ENCODE measurements at regions not wholly inside any gene's neighbourhood (a gene's known extent, or its start where the extent isn't known, plus 50 kb on each side); places are given as distances from the start of the nearest gene placed in this dataset.

DNA sequence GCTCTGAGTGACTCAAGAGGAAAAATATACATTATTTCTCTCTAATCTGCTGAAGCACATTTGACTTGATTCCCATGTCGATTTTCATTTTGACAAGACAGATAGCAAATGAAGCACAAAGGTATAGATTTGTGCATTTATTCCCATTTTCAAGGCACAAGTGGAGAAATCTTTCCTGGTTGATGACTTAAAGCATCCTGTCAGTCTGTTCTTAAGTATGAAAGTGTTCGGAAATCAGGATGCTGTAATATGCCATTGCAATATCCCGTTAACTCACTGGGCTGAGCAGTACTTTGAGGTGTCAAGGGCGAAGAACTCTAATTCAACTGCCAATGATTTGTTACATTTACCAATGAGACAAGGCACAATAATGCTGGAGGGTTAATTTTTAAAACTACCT, 185.2 kb upstream of the LRP1B start:
- DNase-seq, result no peak

DNA sequence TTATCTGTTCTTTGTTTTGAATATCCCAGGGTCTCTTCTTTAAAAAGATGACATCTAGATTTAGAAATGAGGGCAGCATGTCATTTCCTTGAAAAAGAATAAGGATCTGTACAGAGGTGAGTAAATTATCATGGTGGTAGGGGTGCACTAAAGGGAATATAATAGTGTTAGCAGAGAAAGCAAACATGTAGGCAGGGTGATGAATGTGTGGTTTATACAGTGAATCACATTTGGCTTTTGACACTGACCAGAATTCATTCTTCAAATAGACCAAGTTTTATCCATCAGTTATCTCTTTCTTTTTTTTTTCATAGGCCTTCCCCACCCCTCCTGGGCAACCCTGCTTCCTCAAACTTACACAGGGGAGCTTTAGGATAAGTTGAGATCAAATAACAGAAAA, 184.5 kb upstream of the LRP1B start:
- no peak for DNase-seq

DNA sequence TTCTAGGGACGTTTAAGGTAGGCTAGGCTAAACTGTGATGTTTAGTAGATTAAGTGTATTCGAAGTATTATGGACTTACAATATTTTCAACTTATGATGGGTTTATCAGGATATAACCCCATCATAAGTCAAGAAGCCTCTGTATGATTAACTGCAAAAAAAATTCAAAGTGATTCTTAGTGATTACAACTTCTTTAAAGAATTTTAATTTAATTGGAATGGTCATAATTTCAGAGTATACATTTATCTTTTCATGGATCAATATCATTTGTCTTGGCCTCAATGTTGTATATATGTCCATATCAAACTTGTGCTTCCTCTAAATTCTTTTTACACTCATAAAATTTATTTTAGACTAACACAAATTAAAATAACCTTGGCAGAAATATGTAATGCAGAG, 183.3 kb upstream of the LRP1B start:
- DNase-seq, result no peak

DNA sequence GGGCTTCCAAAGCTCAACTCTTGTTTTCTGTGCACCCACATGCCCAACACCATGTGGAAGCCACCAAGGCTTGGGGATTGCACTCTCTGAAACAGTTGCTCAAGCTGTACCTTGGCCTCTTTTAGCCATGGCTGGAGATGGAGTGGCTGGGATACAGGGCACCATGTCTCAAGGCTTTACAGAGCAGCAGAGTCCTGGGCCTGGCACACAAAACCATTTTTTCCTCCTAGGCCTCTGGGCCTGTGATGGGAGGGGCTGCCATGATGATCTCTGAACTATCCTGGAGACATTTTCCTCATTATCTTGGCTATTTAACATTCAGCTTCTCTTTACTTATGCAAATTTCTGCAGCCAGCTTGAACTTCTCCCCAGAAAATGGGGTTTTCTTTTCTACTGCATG, 179.7 kb upstream of the LRP1B start:
- no peak for DNase-seq

DNA sequence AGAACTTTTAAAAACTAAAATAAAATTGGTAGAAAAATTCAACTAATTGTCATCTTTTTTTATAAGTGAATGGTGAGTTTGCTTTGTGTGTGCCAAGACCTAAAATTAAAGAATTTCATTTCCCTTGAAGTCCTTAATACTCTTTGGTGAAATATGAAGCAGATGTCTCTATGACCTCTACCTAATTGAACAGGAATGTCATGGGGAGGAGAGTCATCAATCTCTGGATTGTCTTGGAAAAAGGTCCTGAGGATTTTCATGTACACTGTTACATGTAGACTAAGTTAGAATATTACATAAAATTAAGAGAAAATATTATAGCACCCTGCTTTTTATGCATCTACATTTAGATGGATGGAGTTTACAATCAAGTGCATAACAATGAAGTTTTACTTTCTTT, 177.9 kb upstream of the LRP1B start:
- peak; percentile 14 for DNase-seq

DNA sequence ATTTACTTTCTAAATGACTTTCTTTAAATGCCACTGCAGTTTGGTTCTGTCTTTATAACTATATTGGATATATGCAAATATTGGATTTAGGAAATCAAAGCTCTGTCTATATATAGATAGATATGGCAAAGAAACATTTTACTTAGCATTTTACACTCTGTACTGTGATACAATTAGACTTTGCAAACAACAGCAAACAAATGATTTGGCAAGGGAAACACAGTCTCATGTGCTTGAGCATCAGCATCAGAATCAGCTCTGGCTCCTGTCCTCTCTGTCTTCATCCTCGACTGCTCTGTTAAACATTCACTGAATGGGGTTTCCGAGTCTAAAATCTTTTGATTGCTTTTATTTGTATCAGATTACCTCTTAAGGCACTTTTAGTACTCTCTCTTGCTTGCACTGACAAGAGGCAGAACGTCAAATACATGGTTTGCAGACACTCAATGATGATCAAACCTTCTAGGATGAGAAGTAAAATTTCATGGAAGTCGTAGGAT, 176.8 kb upstream of the LRP1B start:
- no peak for DNase-seq

DNA sequence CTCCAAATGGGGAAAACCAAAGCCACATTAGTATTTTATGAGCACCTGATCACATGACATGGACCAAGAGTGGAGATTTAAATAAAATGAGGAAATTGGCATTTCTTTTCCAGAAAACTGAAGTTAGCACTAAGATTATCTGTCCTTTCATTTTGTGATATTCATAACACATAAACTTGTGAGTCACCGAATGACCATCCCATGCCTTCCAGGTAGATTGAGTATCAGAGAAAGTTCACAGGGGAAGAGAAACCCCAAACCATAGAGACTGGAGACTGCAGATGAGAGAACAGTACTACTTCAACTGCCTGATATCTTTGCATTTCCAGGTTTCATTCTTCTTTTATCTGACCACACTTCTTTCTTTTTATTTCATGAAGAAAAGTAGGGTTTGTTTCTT, 176.3 kb upstream of the LRP1B start:
- no peak for DNase-seq

DNA sequence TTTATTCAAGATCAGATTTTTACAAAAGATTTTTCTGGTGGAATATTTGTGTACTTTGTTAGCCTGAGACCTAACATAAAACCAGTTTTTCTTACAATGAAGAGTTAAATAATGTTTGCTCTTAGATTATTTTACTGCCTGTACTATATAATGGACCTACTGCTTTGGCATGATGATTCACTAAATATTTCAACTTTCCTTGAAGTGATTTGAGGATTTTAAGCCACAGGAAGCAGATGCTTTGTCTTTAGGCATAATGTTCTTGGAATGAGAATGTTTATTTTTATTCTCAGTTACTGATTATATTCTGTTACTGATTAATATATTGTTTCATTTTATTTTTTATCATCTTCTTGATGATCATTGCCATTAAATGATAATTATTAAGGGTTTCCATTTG, 175.3 kb upstream of the LRP1B start:
- DNase-seq, result peak; percentile 10

DNA sequence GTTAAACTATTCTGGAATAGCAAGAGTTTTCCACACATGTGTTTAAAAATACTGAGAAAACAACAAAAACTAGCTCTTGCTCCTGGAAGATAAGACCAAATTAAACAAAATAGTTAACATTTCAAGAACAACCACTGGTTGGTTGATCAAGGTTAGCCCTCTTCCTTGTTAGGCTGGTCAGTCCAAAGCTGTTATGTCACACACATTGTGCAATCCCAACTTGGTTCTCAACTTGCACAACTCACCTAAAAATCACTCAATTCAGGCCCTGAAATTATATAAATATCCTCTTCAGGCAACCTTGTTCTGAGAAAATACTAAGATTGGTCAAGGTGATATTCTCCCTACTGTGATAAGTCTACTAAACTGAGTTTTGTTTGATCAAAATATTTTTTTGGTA, 169.7 kb upstream of the LRP1B start:
- DNase-seq, result no peak

DNA sequence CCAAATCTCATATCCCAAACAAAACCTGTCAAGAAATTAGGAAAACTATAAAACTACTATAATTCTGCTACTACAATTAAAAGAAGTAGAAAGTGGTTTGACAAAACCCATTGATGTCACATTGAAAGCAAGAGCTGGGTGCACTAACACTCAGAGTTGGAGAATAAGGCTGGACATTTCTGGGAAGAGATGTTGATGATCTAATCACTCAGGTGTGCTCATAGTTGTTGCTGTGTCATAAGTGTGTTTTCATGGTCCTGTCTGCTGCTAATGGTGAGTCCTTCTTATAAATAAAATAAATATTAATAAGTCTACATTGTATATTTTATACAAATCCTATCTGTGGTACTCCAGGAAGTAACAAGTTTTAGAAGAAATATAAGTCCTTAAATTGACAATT, 168.2 kb upstream of the LRP1B start:
- DNase-seq, result no peak

DNA sequence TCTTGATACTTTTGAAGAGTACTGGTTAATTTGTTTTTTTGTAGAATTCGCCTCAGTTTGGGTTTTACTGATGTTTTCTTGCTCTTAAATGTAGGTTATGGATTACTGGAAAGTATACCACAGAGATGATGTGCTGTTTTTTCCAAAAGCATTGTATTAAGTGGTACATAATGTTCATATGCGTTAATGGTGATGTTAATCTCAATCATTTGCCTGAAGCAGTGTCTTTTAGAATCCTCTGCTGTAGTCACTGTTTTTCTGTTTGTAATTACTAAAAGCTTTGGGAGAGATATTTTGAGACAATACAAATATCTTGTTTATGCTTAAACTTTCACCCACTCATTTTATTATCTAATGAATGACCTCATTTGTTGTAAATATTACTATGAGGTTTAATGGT, 163.4 kb upstream of the LRP1B start:
- no peak for DNase-seq

DNA sequence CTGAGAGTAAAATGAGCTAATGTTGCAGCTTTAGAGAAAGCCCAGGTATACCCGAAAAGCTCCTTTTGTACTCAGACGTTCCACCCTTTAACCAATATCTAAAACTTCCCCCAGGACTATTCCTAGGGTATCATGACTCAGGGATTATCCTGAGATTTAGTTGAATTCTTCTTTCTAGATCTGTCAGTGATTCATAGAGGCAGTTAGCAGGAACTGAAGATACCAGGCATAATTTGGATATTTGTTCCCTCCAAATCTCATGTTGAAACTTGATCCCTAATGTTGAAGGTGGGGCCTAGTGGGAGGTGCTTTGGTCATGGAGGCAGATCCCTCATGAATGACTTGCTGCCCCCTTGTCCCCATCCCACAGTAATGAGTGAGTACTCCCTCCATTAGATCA, 161.2 kb upstream of the LRP1B start:
- DNase-seq, result peak; percentile 43

DNA sequence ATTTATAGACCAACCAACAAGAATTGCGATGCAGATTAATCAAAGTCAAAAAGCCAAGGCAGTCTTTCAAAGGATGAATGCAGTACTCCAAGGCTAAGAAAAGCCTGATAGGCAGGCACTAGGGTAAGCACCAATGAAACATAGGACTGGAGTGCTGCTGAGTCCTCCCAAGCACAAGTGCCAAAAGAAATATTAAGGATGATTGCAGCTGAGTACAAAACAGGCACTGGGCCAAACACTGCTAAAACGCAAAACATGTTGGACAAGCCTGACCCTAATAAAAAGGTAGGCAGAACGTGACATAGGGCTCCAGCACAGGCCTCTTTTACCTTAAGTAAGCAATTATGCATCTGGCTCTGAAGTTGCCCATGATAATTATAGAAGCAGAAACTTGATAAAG, 160.1 kb upstream of the LRP1B start:
- peak; percentile 0 for DNase-seq

DNA sequence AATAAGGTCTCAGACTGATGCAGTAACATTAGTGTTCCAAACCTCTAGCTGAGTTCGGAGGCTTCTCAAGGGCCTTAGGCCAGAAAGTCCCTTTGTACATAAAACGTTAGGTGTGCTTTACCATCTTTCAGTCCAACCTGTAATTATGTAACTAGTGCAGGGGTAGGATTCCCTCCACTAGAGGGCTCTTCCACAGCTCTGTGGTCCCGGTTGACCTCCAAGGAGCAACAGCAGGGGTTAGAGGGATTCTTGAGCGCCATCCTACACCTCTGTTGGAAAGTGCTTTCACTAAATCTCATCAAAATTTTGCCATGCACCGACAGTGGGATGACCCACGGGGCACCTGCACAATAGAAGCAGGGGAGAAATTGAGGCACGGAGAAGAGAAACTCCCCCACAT, 155.8 kb upstream of the LRP1B start:
- no peak for DNase-seq

DNA sequence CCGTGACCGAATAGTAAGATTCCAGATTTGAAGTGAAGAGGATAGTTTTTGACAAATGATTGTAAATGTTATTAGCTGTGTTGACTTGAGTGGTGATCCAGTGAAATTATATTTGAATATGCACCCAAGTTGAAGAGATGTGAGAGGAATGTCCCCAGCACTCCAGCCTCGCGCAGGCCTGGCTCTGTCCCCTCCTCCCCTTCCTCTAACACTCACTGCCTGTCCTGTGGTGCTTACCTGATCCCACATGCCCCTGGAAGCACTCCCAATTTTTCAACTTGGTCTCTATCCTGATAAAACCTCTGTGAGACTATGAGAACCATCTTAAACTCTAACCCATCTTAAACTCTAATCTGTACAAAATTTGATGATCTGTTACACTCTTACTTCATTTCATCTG, 154.7 kb upstream of the LRP1B start:
- no peak for DNase-seq

DNA sequence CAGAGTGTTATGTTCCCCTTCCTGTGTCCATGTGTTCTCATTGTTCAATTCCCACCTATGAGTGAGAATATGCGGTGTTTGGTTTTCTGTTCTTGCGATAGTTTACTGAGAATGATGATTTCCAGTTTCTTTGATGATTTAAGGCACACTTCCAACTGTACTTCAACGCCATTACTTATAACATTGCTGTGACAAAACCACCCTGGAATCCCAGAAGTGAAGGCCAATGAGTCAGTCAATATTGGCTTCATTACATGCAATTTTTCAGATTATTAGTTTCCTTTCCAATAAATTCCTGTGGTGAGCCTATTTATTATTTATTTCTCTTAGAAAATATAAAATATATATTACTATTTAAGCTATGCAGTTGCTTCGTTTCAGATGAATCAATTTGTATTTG, 153.5 kb upstream of the LRP1B start:
- DNase-seq, result peak; percentile 60

DNA sequence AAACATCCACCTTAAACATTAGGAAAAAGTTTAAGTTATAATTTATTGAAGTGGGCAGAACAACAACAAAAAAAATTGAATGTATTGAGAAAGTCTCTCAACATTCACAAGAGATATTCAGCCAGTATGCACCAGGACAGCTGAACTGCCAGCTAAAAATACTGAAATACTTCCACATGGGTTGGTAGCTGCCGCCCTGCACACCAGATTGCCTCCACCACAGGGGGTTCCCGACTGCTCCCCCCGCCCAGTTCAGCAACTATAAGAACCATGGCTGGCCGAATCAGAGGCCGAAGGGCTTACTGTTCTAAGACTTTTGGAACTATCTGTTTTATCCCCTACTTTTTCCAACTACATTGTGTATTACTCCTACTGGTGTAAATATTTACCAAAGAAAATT, 150.0 kb upstream of the LRP1B start:
- DNase-seq, result no peak

DNA sequence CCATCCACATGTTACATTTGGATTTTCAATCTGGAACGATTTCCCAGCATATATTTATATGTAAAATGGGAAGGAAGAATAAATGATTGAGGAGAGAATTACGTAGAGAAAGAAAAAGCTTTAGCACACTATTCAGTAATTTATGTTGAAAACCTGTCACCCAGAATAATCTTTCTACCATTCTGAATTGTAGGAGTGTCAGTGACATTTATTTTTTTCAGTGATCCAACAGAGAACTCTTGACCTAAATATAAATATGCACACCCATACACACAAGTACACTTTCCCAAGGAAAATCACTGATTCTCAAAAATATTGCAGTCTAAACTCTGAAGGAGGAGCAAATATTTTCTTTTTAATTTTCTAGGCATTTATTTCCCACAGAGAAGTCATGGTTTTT, 140.2 kb upstream of the LRP1B start:
- no peak for DNase-seq

DNA sequence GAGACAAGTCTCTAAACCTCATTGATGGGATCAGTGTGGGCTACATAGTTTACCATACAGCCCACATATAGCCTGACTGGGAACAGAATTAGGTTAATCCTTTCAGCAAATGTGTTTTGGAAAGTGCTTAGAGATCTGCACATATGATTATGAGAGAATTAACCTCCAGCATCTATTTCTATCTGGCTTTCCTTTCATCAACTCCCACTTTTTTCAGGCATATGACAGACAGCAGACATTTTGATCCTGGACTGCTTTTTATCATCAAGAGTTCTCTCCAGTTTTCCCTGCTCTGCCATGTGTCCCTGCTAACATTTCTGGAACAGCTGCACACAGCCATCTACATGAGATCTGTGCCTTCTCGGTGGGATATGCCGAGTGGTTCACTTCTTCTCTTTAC, 139.5 kb upstream of the LRP1B start:
- DNase-seq, result no peak

DNA sequence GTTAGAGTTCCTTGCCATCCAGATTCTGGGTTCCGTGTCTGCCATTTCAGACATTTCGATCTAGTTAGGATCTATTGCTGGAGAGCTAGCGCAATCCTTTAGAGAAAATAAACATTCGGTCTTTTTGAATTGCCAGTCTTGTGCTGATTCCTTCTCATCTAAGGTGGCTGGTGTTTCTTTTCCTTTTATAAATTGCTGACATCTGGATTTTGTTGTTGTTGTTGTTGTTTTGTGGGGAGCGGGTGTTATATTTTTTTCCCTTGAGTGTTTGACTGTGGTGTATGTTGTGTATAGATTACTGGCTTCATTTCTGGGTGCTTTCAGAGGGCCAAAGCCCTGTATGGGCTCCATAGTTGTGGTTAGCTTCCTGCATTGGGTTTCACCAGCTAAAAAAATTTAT, 128.5 kb upstream of the LRP1B start:
- DNase-seq, result no peak

DNA sequence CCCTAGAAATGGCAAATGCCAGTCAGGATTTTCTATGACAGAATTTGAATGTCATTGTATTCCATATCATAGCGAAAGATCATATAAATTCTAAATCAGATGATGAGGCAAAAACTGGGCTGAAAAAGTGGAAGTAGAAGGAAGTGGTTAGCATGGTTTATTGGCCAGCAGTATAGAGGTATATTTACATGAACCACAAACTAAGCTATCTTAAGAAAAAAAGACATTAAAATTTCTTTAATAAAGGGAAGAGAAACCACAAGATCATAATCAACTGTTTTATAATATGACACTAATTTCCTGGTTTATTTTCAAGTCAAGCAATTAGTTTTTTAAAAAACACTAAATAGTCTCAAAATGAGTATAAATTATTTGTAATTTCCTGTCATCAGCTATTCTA, 123.2 kb upstream of the LRP1B start:
- DNase-seq, result no peak

DNA sequence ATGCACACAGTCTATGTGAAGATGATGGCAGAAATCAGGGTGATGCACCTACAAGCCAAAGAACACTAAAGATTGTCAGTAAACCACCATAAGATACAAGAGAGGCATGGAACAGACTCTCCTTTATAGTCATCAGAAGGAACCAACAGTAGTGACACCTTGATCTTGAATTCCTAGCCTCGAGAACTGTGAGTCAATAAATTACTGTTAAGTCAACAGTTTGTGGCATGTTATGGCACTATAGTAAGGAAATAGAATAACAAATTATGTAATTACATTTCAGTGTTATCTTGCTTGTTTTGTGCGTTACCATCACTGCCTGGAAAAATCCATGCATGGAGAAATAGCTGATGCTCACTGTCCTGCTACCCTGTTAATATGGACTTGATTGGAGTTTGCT, 110.2 kb upstream of the LRP1B start:
- DNase-seq, result no peak

DNA sequence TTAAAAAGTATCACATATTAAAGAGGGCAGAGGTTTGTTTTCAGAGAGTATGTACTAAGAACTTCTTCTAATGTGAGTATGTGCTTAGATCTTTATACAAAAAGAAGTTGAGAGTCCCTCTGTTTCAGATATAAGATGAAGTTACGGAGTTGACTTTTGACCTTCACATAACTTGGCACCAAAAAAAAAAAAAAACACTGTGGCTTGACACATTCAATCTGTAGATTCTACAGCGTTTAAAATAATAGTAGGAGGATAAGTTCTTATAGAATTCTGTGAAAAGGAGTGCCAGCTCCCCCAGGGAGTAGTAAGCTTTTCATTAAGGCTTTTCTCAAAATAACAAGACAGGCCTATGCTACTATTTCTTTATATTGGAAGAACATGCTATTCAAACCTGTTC, 105.4 kb upstream of the LRP1B start:
- no peak for DNase-seq

DNA sequence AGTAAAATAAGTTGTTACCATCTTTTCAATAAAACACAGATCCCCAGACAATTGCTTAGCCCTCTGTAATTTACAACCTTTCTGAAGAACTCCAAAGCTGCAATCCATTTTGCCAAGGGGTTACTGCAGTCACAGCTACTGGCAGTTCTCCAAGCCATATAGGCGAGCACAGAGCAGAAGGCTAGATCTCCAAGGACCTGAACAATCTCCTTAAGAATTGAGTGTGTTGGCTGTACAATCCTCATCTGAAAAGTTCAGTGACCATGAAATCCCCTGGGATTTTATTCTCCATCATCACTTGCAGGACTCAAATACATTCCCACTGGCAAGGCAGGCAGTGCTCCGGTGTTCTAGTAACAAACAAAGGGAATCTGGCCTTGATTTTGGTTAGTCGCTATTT, 103.9 kb upstream of the LRP1B start:
- no peak for DNase-seq

DNA sequence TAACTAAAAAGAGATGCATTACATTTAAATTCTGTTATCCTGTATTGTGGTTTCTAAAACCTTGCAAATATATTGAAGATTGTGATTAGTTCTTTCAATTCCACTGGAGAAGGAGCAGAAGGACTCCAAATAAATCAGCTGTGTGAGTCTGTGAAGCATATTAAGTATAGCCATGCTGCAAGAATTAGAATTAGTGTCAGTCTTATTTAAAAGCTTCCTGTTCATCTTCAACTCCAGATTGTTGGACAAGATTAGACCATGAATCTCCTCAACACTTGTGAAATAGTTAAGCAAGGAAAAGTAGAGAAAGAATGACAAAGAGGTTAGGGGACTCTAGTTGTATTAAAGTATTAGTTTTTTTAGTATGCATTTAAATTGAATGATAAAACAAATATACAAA, 92.5 kb upstream of the LRP1B start:
- no peak for DNase-seq

DNA sequence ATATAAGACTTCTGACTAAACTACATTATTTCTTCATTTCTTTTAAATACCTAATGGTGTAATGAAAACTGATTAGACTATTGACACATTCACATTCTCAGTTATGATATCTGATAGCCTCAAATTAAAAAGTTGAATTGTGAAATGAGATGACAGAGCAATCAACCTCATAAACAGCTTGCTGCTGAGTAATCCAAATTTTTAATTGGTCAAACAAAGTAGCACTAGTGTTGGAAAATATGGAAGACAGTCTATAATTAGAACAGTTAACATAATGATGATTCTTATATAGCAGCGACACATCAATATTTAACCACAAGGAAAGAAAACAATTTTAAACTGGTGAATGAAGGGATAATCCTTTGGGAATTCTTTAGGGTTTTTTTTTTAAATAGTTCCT, 91.9 kb upstream of the LRP1B start:
- no peak for DNase-seq

Measured in fibroblast of skin of abdomen (primary cell).